ENCODE measurements at regions not wholly inside any gene's neighbourhood (a gene's known extent, or its start where the extent isn't known, plus 50 kb on each side); places are given as distances from the start of the nearest gene placed in this dataset.

- Histone ChIP-seq H3K36me3 (ENCODE audit: control insufficient read depth in 2 of 2, insufficient read depth in 2 of 2, low read length in 2 of 2) (no peaks in the 10 kb centered on the region), H3K27ac (ENCODE audit: low read depth in 2 of 2, low read length in 2 of 2) (peak overlapping the region in 1 of 2 donors; percentile 49), H3K4me3 (ENCODE audit: low read length in 2 of 2) (no peak overlapping the region), H3K9me3 (ENCODE audit: control insufficient read depth in 2 of 2, low read length in 2 of 2) (no peaks in the 10 kb centered on the region), H3K9ac (ENCODE audit: low read depth in 1 of 2, low read length in 2 of 2) (peak overlapping the region in 1 of 2 donors; percentile 1), H3K27me3 (ENCODE audit: control insufficient read depth in 2 of 2, insufficient read depth in 2 of 2, low read length in 2 of 2) (no peaks in the 10 kb centered on the region), H3K4me1 (ENCODE audit: control insufficient read depth in 2 of 2, insufficient read depth in 2 of 2, low read length in 2 of 2) (peaks cover 10 to 32% of the 10 kb centered on the region in 2 donors)
Observed at GRCh38 chr3:193825617-193826016, 232.6 kb downstream of the OPA1 start.

GRCh38 chr3:193826159-193826795 lies 233.3 kb downstream of the OPA1 start:
- Histone ChIP-seq H3K27me3 (ENCODE audit: control insufficient read depth in 2 of 2, insufficient read depth in 2 of 2, low read length in 2 of 2) (no peaks in the 10 kb centered on the region), H3K36me3 (ENCODE audit: control insufficient read depth in 2 of 2, insufficient read depth in 2 of 2, low read length in 2 of 2) (no peaks in the 10 kb centered on the region), H3K9ac (ENCODE audit: low read depth in 1 of 2, low read length in 2 of 2) (no peak overlapping the region), H3K4me1 (ENCODE audit: control insufficient read depth in 2 of 2, insufficient read depth in 2 of 2, low read length in 2 of 2) (peaks cover 10 to 32% of the 10 kb centered on the region in 2 donors), H3K9me3 (ENCODE audit: control insufficient read depth in 2 of 2, low read length in 2 of 2) (no peaks in the 10 kb centered on the region), H3K4me3 (ENCODE audit: low read length in 2 of 2) (no peak overlapping the region), H3K27ac (ENCODE audit: low read depth in 2 of 2, low read length in 2 of 2) (peak overlapping the region in 1 of 2 donors; percentile 49)

- Histone ChIP-seq H3K4me1 (ENCODE audit: control insufficient read depth in 2 of 2, insufficient read depth in 2 of 2, low read length in 2 of 2) (peaks cover 10 to 37% of the 10 kb centered on the region in 2 donors), H3K27me3 (ENCODE audit: control insufficient read depth in 2 of 2, insufficient read depth in 2 of 2, low read length in 2 of 2) (no peaks in the 10 kb centered on the region), H3K36me3 (ENCODE audit: control insufficient read depth in 2 of 2, insufficient read depth in 2 of 2, low read length in 2 of 2) (no peaks in the 10 kb centered on the region), H3K9me3 (ENCODE audit: control insufficient read depth in 2 of 2, low read length in 2 of 2) (no peaks in the 10 kb centered on the region), H3K27ac (ENCODE audit: low read depth in 2 of 2, low read length in 2 of 2) (no peak overlapping the region), H3K4me3 (ENCODE audit: low read length in 2 of 2) (no peak overlapping the region), H3K9ac (ENCODE audit: low read depth in 1 of 2, low read length in 2 of 2) (no peak overlapping the region)
Observed at GRCh38 chr3:193827040-193827669, 234.1 kb downstream of the OPA1 start.

GRCh38 chr3:193827871-193828270 lies 234.9 kb downstream of the OPA1 start:
- no peaks in the 10 kb centered on the region for H3K36me3 ChIP-seq (ENCODE audit: control insufficient read depth in 2 of 2, insufficient read depth in 2 of 2, low read length in 2 of 2)
- peak overlapping the region in 1 of 2 donors; percentile 16 for H3K27ac ChIP-seq (ENCODE audit: low read depth in 2 of 2, low read length in 2 of 2)
- no peaks in the 10 kb centered on the region for H3K9me3 ChIP-seq (ENCODE audit: control insufficient read depth in 2 of 2, low read length in 2 of 2)
- no peak overlapping the region for H3K9ac ChIP-seq (ENCODE audit: low read depth in 1 of 2, low read length in 2 of 2)
- H3K4me1 ChIP-seq (ENCODE audit: control insufficient read depth in 2 of 2, insufficient read depth in 2 of 2, low read length in 2 of 2) = peaks cover 10 to 39% of the 10 kb centered on the region in 2 donors
- no peak overlapping the region for H3K4me3 ChIP-seq (ENCODE audit: low read length in 2 of 2)
- H3K27me3 ChIP-seq (ENCODE audit: control insufficient read depth in 2 of 2, insufficient read depth in 2 of 2, low read length in 2 of 2) = no peaks in the 10 kb centered on the region

GRCh38 chr3:193828477-193828876 lies 235.5 kb downstream of the OPA1 start:
- no peak overlapping the region for H3K27ac ChIP-seq (ENCODE audit: low read depth in 2 of 2, low read length in 2 of 2)
- peaks cover 10 to 39% of the 10 kb centered on the region in 2 donors for H3K4me1 ChIP-seq (ENCODE audit: control insufficient read depth in 2 of 2, insufficient read depth in 2 of 2, low read length in 2 of 2)

GRCh38 chr3:193829781-193830180 lies 236.8 kb downstream of the OPA1 start:
- Histone ChIP-seq H3K4me1 (ENCODE audit: control insufficient read depth in 2 of 2, insufficient read depth in 2 of 2, low read length in 2 of 2) (peaks cover 10 to 39% of the 10 kb centered on the region in 2 donors), H3K27me3 (ENCODE audit: control insufficient read depth in 2 of 2, insufficient read depth in 2 of 2, low read length in 2 of 2) (no peaks in the 10 kb centered on the region), H3K27ac (ENCODE audit: low read depth in 2 of 2, low read length in 2 of 2) (peak overlapping the region in 1 of 2 donors; percentile 11), H3K4me3 (ENCODE audit: low read length in 2 of 2) (no peak overlapping the region), H3K36me3 (ENCODE audit: control insufficient read depth in 2 of 2, insufficient read depth in 2 of 2, low read length in 2 of 2) (no peaks in the 10 kb centered on the region), H3K9ac (ENCODE audit: low read depth in 1 of 2, low read length in 2 of 2) (no peak overlapping the region), H3K9me3 (ENCODE audit: control insufficient read depth in 2 of 2, low read length in 2 of 2) (no peaks in the 10 kb centered on the region)

More at GRCh38 chr3:193828477-193828876, 235.5 kb downstream of the OPA1 start:
- H3K27me3 ChIP-seq (ENCODE audit: control insufficient read depth in 2 of 2, insufficient read depth in 2 of 2, low read length in 2 of 2) = no peaks in the 10 kb centered on the region
- H3K4me3 ChIP-seq (ENCODE audit: low read length in 2 of 2) = no peak overlapping the region
- H3K9me3 ChIP-seq (ENCODE audit: control insufficient read depth in 2 of 2, low read length in 2 of 2) = no peaks in the 10 kb centered on the region
- H3K9ac ChIP-seq (ENCODE audit: low read depth in 1 of 2, low read length in 2 of 2) = no peak overlapping the region
- no peaks in the 10 kb centered on the region for H3K36me3 ChIP-seq (ENCODE audit: control insufficient read depth in 2 of 2, insufficient read depth in 2 of 2, low read length in 2 of 2)

- no peak overlapping the region for H3K9ac ChIP-seq (ENCODE audit: low read depth in 1 of 2, low read length in 2 of 2)
- no peak overlapping the region for H3K4me3 ChIP-seq (ENCODE audit: low read length in 2 of 2)
- peaks cover 8 to 31% of the 10 kb centered on the region in 2 donors for H3K4me1 ChIP-seq (ENCODE audit: control insufficient read depth in 2 of 2, insufficient read depth in 2 of 2, low read length in 2 of 2)
- no peak overlapping the region for H3K27ac ChIP-seq (ENCODE audit: low read depth in 2 of 2, low read length in 2 of 2)
- H3K9me3 ChIP-seq (ENCODE audit: control insufficient read depth in 2 of 2, low read length in 2 of 2) = no peaks in the 10 kb centered on the region
- H3K27me3 ChIP-seq (ENCODE audit: control insufficient read depth in 2 of 2, insufficient read depth in 2 of 2, low read length in 2 of 2) = no peaks in the 10 kb centered on the region
- no peaks in the 10 kb centered on the region for H3K36me3 ChIP-seq (ENCODE audit: control insufficient read depth in 2 of 2, insufficient read depth in 2 of 2, low read length in 2 of 2)
Observed at GRCh38 chr3:193830791-193831191, 237.8 kb downstream of the OPA1 start.

- no peak overlapping the region for H3K4me3 ChIP-seq (ENCODE audit: low read length in 2 of 2)
Observed at GRCh38 chr3:193831495-193832455, 238.8 kb downstream of the OPA1 start.

GRCh38 chr3:193832833-193833413 lies 239.9 kb downstream of the OPA1 start:
- peaks cover 5 to 18% of the 10 kb centered on the region in 2 donors for H3K4me1 ChIP-seq (ENCODE audit: control insufficient read depth in 2 of 2, insufficient read depth in 2 of 2, low read length in 2 of 2)
- no peaks in the 10 kb centered on the region for H3K9me3 ChIP-seq (ENCODE audit: control insufficient read depth in 2 of 2, low read length in 2 of 2)
- H3K27me3 ChIP-seq (ENCODE audit: control insufficient read depth in 2 of 2, insufficient read depth in 2 of 2, low read length in 2 of 2) = no peaks in the 10 kb centered on the region
- H3K27ac ChIP-seq (ENCODE audit: low read depth in 2 of 2, low read length in 2 of 2) = no peak overlapping the region
- H3K9ac ChIP-seq (ENCODE audit: low read depth in 1 of 2, low read length in 2 of 2) = no peak overlapping the region
- H3K4me3 ChIP-seq (ENCODE audit: low read length in 2 of 2) = no peak overlapping the region
- H3K36me3 ChIP-seq (ENCODE audit: control insufficient read depth in 2 of 2, insufficient read depth in 2 of 2, low read length in 2 of 2) = no peaks in the 10 kb centered on the region

More at GRCh38 chr3:193831495-193832455, 238.8 kb downstream of the OPA1 start:
- H3K27me3 ChIP-seq (ENCODE audit: control insufficient read depth in 2 of 2, insufficient read depth in 2 of 2, low read length in 2 of 2) = no peaks in the 10 kb centered on the region
- H3K27ac ChIP-seq (ENCODE audit: low read depth in 2 of 2, low read length in 2 of 2) = peak overlapping the region; percentile 11 to 52
- peaks cover 5 to 23% of the 10 kb centered on the region in 2 donors for H3K4me1 ChIP-seq (ENCODE audit: control insufficient read depth in 2 of 2, insufficient read depth in 2 of 2, low read length in 2 of 2)
- H3K36me3 ChIP-seq (ENCODE audit: control insufficient read depth in 2 of 2, insufficient read depth in 2 of 2, low read length in 2 of 2) = no peaks in the 10 kb centered on the region
- H3K9ac ChIP-seq (ENCODE audit: low read depth in 1 of 2, low read length in 2 of 2) = no peak overlapping the region
- H3K9me3 ChIP-seq (ENCODE audit: control insufficient read depth in 2 of 2, low read length in 2 of 2) = no peaks in the 10 kb centered on the region

Data from mucosa of rectum (tissue), 2 donors.